Tibial nerve (tissue), 4 donors: ENCODE measurements at regions not wholly inside any gene's neighbourhood (a gene's known extent, or its start where the extent isn't known, plus 50 kb on each side); places are given as distances from the start of the nearest gene placed in this dataset.
"Not testable (repeated sequence)": the region's sequence is repeated elsewhere in the genome, so short reads cannot be mapped to it uniquely, and the experiment has no call there.

Experiments
- DNase-seq, 2 donors: peaks; one replicate each; pipeline ENCODE4 v3.0.0-alpha.2; 2019; ENCODE audit warnings: low spot score in 2 of 2
- H3K27ac ChIP-seq, 4 donors: fragments of 200-600 bp; sonication (generic) in 3 of 4; one replicate each; pipeline ENCODE4 v1.5.1; 2017 to 2019; ENCODE audit warnings: mild to moderate bottlenecking in 1 of 4
- H3K27me3 ChIP-seq, 2 donors: fragments of 200-600 bp; sonication (generic) in 1 of 2; one replicate each; pipeline versions ENCODE4 v1.5.1 to v1.6.0; 2017 to 2019
- H3K36me3 ChIP-seq, 3 donors: fragments of 200-600 bp; sonication (generic); one replicate each; pipeline ENCODE4 v1.5.1; 2018 to 2019
- H3K4me1 ChIP-seq, 4 donors: fragments of 200-600 bp; sonication (generic) in 3 of 4; one replicate each; pipeline ENCODE4 v1.5.1; 2017 to 2019
- H3K4me3 ChIP-seq, 4 donors: fragments of 200-600 bp; sonication (generic) in 3 of 4; one replicate each; pipeline ENCODE4 v1.5.1; 2017 to 2019; ENCODE audit warnings: mild to moderate bottlenecking in 1 of 4, moderate library complexity in 1 of 4
- H3K9me3 ChIP-seq, 4 donors: fragments of 200-600 bp; sonication (generic) in 3 of 4; one replicate each; pipeline ENCODE4 v1.5.1; 2017 to 2019
- EP300 ChIP-seq, 2 donors: sonication (generic); formaldehyde crosslinking; IDR thresholded peaks; one replicate each; pipeline ENCODE4 v1.6.1; 2017; ENCODE audit warnings: antibody characterized with exemption in 2 of 2, mild to moderate bottlenecking in 1 of 2
- POLR2A ChIP-seq, 2 donors: fragments of 450-650 bp; IDR thresholded peaks; one replicate each; pipeline ENCODE4 v1.6.1; 2017; ENCODE audit warnings: antibody characterized with exemption in 2 of 2, mild to moderate bottlenecking in 2 of 2, moderate library complexity in 2 of 2
- WGBS, 2 donors: methylation state at CpG; one replicate each; pipeline ENCODE4 v1.1.5; 2018; 5-methylcytosine and 5-hydroxymethylcytosine counted together
- TF ChIP-seq, protein P1 (sequence below), 5 experiments: fragments of 200-600 bp in 3 of 5; fragments of 450-650 bp in 2 of 5; sonication (generic) in 3 of 5; IDR thresholded peaks; one replicate each; pipeline ENCODE4 v1.5.1; 2016 to 2019; ENCODE audit warnings: antibody characterized with exemption in 5 of 5, mild to moderate bottlenecking in 3 of 5, moderate library complexity in 2 of 5

DNA sequence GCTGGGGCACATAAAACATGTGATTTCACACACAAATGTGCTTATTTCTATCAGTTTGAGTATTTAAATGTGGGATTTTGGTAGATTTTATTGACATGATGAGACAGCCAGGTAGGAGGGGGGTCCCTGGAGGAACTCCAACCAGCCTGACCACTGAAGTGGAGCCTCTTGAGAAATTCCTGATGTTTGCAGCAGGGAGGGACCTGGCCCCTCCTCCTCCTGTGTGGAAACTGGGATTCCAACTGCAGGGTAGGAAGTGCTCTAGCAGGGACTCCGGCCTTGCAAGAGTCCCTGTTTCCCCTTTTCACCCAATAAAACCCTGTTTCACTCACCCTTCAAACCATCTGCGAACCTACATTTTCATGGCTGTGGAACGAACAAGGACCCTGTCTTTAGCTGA is 2224.0 kb upstream of the AGA start:
- Histone ChIP-seq H3K27ac (no peak overlapping the region), H3K27me3 (no peaks in the 10 kb centered on the region), H3K36me3 (no peaks in the 10 kb centered on the region), H3K4me1 (no peaks in the 10 kb centered on the region), H3K9me3 (peaks cover 0 to 6% (median 0%) of the 10 kb centered on the region in 4 donors), H3K4me3 (no peak overlapping the region)
- TF ChIP-seq EP300 (IDR thresholded peaks at IDR 0.05) (no peak), POLR2A (IDR thresholded peaks at IDR 0.05) (no peak)
- TF ChIP-seq, protein P1, sequence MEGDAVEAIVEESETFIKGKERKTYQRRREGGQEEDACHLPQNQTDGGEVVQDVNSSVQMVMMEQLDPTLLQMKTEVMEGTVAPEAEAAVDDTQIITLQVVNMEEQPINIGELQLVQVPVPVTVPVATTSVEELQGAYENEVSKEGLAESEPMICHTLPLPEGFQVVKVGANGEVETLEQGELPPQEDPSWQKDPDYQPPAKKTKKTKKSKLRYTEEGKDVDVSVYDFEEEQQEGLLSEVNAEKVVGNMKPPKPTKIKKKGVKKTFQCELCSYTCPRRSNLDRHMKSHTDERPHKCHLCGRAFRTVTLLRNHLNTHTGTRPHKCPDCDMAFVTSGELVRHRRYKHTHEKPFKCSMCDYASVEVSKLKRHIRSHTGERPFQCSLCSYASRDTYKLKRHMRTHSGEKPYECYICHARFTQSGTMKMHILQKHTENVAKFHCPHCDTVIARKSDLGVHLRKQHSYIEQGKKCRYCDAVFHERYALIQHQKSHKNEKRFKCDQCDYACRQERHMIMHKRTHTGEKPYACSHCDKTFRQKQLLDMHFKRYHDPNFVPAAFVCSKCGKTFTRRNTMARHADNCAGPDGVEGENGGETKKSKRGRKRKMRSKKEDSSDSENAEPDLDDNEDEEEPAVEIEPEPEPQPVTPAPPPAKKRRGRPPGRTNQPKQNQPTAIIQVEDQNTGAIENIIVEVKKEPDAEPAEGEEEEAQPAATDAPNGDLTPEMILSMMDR (IDR thresholded peaks at IDR 0.05), result no peak
- WGBS, 2 donors, result 65 to 66% methylated on average over 3 of the region's 3 CpGs
- DNase-seq, result no peak

DNA sequence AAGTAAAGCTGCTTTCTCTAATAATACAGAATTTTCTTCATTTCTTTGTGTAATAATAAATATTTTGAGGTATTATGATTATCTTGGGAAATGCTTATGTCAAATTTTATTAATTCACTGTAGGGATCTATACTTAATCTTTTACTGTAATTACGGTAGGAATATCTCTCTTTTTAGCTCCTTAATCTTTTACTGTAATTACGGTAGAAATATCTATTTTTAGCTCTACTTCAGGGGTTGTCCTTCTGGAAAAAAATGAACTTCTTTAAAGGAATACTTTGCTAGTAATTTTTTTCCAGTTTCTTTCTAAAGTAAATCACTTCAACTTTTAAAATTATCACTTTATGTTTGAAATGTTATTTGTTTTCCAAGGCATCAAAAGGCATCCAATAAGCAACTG is 2229.4 kb upstream of the AGA start:
- Histone ChIP-seq H3K9me3 (peaks cover 0 to 8% (median 0%) of the 10 kb centered on the region in 4 donors), H3K27ac (no peak overlapping the region), H3K4me3 (no peak overlapping the region), H3K36me3 (no peaks in the 10 kb centered on the region), H3K4me1 (no peaks in the 10 kb centered on the region), H3K27me3 (no peaks in the 10 kb centered on the region)
- TF ChIP-seq POLR2A (IDR thresholded peaks at IDR 0.05) (no peak), EP300 (IDR thresholded peaks at IDR 0.05) (no peak)
- TF ChIP-seq, protein P1 (IDR thresholded peaks at IDR 0.05), result no peak
- no peak for DNase-seq
- 64 to 68% methylated on average over 2 of the region's 2 CpGs for WGBS, 2 donors

DNA sequence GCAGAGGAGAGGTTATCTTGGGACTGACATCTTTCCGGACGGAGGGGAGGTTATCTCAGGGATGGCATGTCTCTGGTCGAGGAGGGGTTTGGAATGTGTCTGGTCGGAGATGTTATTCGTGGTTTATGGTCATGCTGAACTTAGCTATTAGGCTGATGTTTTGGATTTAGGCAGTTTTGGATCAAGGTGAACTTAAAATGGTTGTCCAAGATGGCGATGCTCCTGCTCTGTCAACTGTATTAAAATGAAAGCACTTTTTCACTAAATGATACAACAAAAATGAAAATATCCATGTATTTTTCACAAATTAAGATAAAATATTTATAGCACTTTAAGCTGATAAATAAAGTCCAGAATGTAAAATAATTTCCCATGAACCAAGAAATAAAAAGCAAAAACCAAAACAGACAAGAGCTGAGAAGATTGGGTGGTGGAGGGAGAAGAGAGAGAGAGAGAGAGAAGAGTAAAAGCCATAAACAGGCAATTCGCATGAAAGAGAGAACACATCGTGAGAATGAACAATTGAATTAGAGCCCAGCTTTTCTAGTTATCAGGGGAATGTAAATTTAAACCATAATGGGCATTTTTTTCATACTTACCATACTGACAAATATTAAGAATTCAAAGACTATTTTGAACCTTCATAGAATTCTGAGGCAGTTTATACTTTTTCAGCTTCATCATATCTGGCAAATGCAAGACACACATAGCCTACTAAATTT is 2236.0 kb upstream of the AGA start:
- no peaks in the 10 kb centered on the region for H3K4me1 ChIP-seq
- 81 to 84% methylated on average over 8 of the region's 8 CpGs for WGBS, 2 donors
- peaks cover 0 to 20% (median 0%) of the 10 kb centered on the region in 4 donors for H3K9me3 ChIP-seq
- H3K27me3 ChIP-seq, result no peaks in the 10 kb centered on the region
- no peak overlapping the region for H3K27ac ChIP-seq
- no peak overlapping the region for H3K4me3 ChIP-seq
- H3K36me3 ChIP-seq, result no peaks in the 10 kb centered on the region
- DNase-seq, result no peak
- TF ChIP-seq POLR2A (IDR thresholded peaks at IDR 0.05) (no peak), EP300 (IDR thresholded peaks at IDR 0.05) (no peak)
- TF ChIP-seq, protein P1 (IDR thresholded peaks at IDR 0.05), result no peak

DNA sequence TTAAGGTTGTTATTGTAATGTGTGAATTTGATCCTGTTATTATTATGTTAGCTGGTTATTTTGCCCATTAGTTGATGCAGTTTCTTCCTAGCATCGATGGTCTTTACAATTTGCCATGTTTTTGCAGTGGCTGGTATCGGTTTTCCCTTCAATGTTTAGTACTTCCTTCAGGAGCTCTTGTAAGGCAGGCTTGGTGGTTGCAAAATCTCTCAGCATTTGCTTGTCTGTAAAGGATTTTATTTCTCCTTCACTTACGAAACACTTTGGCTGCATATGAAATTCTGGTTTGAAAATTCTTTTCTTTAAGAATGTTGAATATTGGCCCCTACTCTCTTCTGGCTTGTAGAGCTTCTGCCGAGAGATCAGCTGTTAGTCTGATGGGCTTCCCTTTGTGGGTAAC is 2241.4 kb upstream of the AGA start:
- not testable (repeated sequence) for H3K4me1 ChIP-seq, H3K36me3 ChIP-seq, H3K9me3 ChIP-seq, H3K4me3 ChIP-seq, H3K27ac ChIP-seq, H3K27me3 ChIP-seq, DNase-seq
- WGBS, 2 donors, result 74 to 89% methylated on average over 4 of the region's 4 CpGs

DNA sequence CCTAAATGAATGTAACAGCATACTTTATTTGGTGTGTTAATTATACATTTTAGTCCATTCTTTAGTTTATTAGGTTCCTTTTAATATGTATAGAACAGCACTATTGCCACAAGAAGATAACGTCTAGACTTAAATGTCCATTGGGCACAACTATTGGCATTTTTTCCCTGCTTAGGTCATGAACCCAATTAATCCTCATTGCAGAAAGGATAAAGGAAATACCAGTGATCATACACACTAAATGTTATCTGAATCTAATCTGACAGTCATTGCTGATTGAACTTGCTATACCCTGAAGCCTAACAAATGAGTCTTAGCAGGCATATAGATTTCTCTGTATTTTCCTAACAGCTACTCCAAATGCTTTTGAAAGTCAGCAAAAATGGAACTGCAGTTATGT is 2250.0 kb upstream of the AGA start:
- 33 to 34% methylated on average over 1 of the region's 1 CpG for WGBS, 2 donors
- H3K36me3 ChIP-seq, result no peaks in the 10 kb centered on the region
- H3K27ac ChIP-seq, result no peak overlapping the region
- no peak overlapping the region for H3K4me3 ChIP-seq
- no peaks in the 10 kb centered on the region for H3K9me3 ChIP-seq
- TF ChIP-seq, protein P1 (IDR thresholded peaks at IDR 0.05), result no peak
- TF ChIP-seq POLR2A (IDR thresholded peaks at IDR 0.05) (no peak), EP300 (IDR thresholded peaks at IDR 0.05) (no peak)
- DNase-seq, result no peak
- H3K4me1 ChIP-seq, result no peaks in the 10 kb centered on the region
- no peaks in the 10 kb centered on the region for H3K27me3 ChIP-seq
